ENCODE measurements at regions not wholly inside any gene's neighbourhood (a gene's known extent, or its start where the extent isn't known, plus 50 kb on each side); places are given as distances from the start of the nearest gene placed in this dataset.

- WGBS (ENCODE audit: insufficient coverage) = 91% methylated on average over 15 of the region's 17 CpGs
- ATAC-seq (no peak), DNase-seq (no peak)
- H3K36me3 ChIP-seq (ENCODE audit: control insufficient read depth, insufficient read depth, low read length) = no peaks in the 10 kb centered on the region
- H3K27me3 ChIP-seq (ENCODE audit: control insufficient read depth, insufficient read depth, low read length) = no peaks in the 10 kb centered on the region
- Mint-ChIP-seq H3K4me1 (no peaks in the 10 kb centered on the region), H3K27ac (no peak overlapping the region), H3K4me3 (no peak overlapping the region), H3K27me3 (ENCODE audit: low read depth in 2 of 2) (peaks cover 2 to 9% of the 10 kb centered on the region in 2 donors), H3K9me3 (no peaks in the 10 kb centered on the region), H3K36me3 (no peaks in the 10 kb centered on the region)
- H3K9me3 ChIP-seq (ENCODE audit: control insufficient read depth, insufficient read depth, low read length) = no peaks in the 10 kb centered on the region
- intact Hi-C loops (cut with micrococcal nuclease) = no loop called here
- TF ChIP-seq, protein P1, sequence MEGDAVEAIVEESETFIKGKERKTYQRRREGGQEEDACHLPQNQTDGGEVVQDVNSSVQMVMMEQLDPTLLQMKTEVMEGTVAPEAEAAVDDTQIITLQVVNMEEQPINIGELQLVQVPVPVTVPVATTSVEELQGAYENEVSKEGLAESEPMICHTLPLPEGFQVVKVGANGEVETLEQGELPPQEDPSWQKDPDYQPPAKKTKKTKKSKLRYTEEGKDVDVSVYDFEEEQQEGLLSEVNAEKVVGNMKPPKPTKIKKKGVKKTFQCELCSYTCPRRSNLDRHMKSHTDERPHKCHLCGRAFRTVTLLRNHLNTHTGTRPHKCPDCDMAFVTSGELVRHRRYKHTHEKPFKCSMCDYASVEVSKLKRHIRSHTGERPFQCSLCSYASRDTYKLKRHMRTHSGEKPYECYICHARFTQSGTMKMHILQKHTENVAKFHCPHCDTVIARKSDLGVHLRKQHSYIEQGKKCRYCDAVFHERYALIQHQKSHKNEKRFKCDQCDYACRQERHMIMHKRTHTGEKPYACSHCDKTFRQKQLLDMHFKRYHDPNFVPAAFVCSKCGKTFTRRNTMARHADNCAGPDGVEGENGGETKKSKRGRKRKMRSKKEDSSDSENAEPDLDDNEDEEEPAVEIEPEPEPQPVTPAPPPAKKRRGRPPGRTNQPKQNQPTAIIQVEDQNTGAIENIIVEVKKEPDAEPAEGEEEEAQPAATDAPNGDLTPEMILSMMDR (IDR thresholded peaks at IDR 0.05) = no peak
- H3K4me1 ChIP-seq (ENCODE audit: control insufficient read depth, insufficient read depth, low read length) = no peaks in the 10 kb centered on the region
- no peak overlapping the region for H3K4me3 ChIP-seq (ENCODE audit: low read length)
- no peak overlapping the region for H3K27ac ChIP-seq (ENCODE audit: low read length)
These were observed 581.3 kb downstream of the BCOR start for GRCh38 chrX:39516427-39516841.

DNA sequence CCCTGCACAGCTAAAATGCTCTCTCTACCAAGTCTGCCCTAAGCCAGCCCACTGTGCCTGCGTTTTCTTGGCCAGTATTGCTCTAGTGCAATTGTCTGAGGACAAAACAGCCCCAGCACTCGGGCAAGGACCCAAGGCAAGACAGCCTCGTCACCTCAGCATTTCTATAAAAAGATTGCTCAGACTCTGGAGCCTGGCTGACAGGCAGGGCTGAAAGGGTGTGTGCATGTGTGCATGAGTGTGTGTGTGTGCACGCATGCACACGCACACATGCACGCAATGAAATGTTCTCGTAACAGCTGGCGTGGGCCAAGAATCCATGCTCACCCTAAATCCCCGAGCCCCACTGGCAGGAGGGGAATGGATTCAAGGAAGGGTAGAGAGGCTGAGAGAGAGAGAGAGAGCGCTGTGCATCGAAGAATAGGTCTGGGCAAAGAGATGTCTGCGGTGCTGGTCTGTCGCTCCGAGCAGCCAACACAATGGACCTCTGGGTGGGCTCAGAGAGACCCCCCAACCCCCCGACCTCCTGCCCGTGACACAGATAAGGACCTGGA, 579.2 kb downstream of the BCOR start:
- no peak for ATAC-seq

GRCh38 chrX:39519030-39519488, 578.7 kb downstream of the BCOR start:
- Mint-ChIP-seq H3K9me3 (no peaks in the 10 kb centered on the region), H3K27ac (no peak overlapping the region), H3K4me3 (no peak overlapping the region), H3K36me3 (no peaks in the 10 kb centered on the region), H3K4me1 (no peaks in the 10 kb centered on the region), H3K27me3 (ENCODE audit: low read depth in 2 of 2) (peaks cover 2 to 13% of the 10 kb centered on the region in 2 donors)
- intact Hi-C loops (cut with micrococcal nuclease) = no loop called here
- WGBS (ENCODE audit: insufficient coverage) = 74% methylated on average over 19 of the region's 19 CpGs
- Histone ChIP-seq H3K4me3 (ENCODE audit: low read length) (no peak overlapping the region), H3K4me1 (ENCODE audit: control insufficient read depth, insufficient read depth, low read length) (no peaks in the 10 kb centered on the region), H3K27ac (ENCODE audit: low read length) (no peak overlapping the region), H3K27me3 (ENCODE audit: control insufficient read depth, insufficient read depth, low read length) (no peaks in the 10 kb centered on the region), H3K36me3 (ENCODE audit: control insufficient read depth, insufficient read depth, low read length) (no peaks in the 10 kb centered on the region), H3K9me3 (ENCODE audit: control insufficient read depth, insufficient read depth, low read length) (no peaks in the 10 kb centered on the region)
- TF ChIP-seq, protein P1 (IDR thresholded peaks at IDR 0.05) = no peak
- DNase-seq (no peak), ATAC-seq (no peak)

More for the DNA sequence above, 579.2 kb downstream of the BCOR start:
- Histone ChIP-seq H3K36me3 (ENCODE audit: control insufficient read depth, insufficient read depth, low read length) (no peaks in the 10 kb centered on the region), H3K27me3 (ENCODE audit: control insufficient read depth, insufficient read depth, low read length) (no peaks in the 10 kb centered on the region), H3K4me3 (ENCODE audit: low read length) (no peak overlapping the region), H3K27ac (ENCODE audit: low read length) (no peak overlapping the region), H3K9me3 (ENCODE audit: control insufficient read depth, insufficient read depth, low read length) (no peaks in the 10 kb centered on the region), H3K4me1 (ENCODE audit: control insufficient read depth, insufficient read depth, low read length) (no peaks in the 10 kb centered on the region)
- TF ChIP-seq, protein P1 (IDR thresholded peaks at IDR 0.05) = no peak
- Mint-ChIP-seq H3K27ac (no peak overlapping the region), H3K36me3 (no peaks in the 10 kb centered on the region), H3K27me3 (ENCODE audit: low read depth in 2 of 2) (peaks cover 2 to 13% of the 10 kb centered on the region in 2 donors), H3K9me3 (no peaks in the 10 kb centered on the region), H3K4me3 (no peak overlapping the region), H3K4me1 (no peaks in the 10 kb centered on the region)
- 94% methylated on average over 15 of the region's 16 CpGs for WGBS (ENCODE audit: insufficient coverage)
- no peak for DNase-seq
- intact Hi-C loops (cut with micrococcal nuclease) = no loop called here

Measured in natural killer cell (primary cell).